Suprapubic skin (tissue), 4 donors: ENCODE measurements at regions not wholly inside any gene's neighbourhood (a gene's known extent, or its start where the extent isn't known, plus 50 kb on each side); places are given as distances from the start of the nearest gene placed in this dataset.

Experiments
- DNase-seq, 2 donors: peaks; one replicate each; pipeline ENCODE4 v3.0.0-alpha.2; 2019; ENCODE audit warnings: low spot score in 2 of 2
- H3K27ac ChIP-seq: fragments of 200-600 bp; sonication (generic); one replicate; pipeline ENCODE4 v1.5.1; 2019
- H3K27me3 ChIP-seq: fragments of 200-600 bp; sonication (generic); one replicate; pipeline ENCODE4 v1.5.1; 2019
- H3K36me3 ChIP-seq: fragments of 200-600 bp; sonication (generic); one replicate; pipeline ENCODE4 v1.5.1; 2019
- H3K4me1 ChIP-seq: fragments of 200-600 bp; sonication (generic); one replicate; pipeline ENCODE4 v1.5.1; 2019
- H3K4me3 ChIP-seq: fragments of 200-600 bp; sonication (generic); one replicate; pipeline ENCODE4 v1.5.1; 2019; ENCODE audit warnings: mild to moderate bottlenecking
- H3K9me3 ChIP-seq: fragments of 200-600 bp; sonication (generic); one replicate; pipeline ENCODE4 v1.5.1; 2019
- CTCF ChIP-seq, 2 donors: fragments of 200-600 bp in 1 of 2; fragments of 450-650 bp in 1 of 2; sonication (generic) in 1 of 2; IDR thresholded peaks; one replicate each; pipeline ENCODE4 v1.5.1; 2016 to 2019; ENCODE audit warnings: antibody characterized with exemption in 2 of 2, mild to moderate bottlenecking in 1 of 2, moderate library complexity in 1 of 2
- EP300 ChIP-seq: sonication (generic); formaldehyde crosslinking; IDR thresholded peaks from one replicate; pipeline ENCODE4 v1.6.1; 2017; ENCODE audit warnings: antibody characterized with exemption
- POLR2A ChIP-seq, 2 donors: fragments of 450-650 bp; IDR thresholded peaks; one replicate each; pipeline ENCODE4 v1.6.1; 2017; ENCODE audit warnings: antibody characterized with exemption in 2 of 2, mild to moderate bottlenecking in 2 of 2, moderate library complexity in 2 of 2
- POLR2AphosphoS5 ChIP-seq, 3 donors: sonication (generic); formaldehyde crosslinking; IDR thresholded peaks; one replicate each; pipeline ENCODE4 v1.6.1; 2017; ENCODE audit warnings: antibody characterized with exemption in 3 of 3
- whole genome bisulfite sequencing: methylation state at CpG from one replicate; pipeline ENCODE4 v1.1.5; 2018; 5-methylcytosine and 5-hydroxymethylcytosine counted together

GRCh38 chr2:180319586-180320405 is 312.7 kb upstream of the CWC22 start:
- H3K4me3 ChIP-seq: no peak overlapping the region
- no peaks in the 10 kb centered on the region for H3K36me3 ChIP-seq
- H3K27me3 ChIP-seq: no peaks in the 10 kb centered on the region
- H3K27ac ChIP-seq: no peak overlapping the region
- no peak for DNase-seq
- no peaks in the 10 kb centered on the region for H3K9me3 ChIP-seq
- TF ChIP-seq CTCF (IDR thresholded peaks at IDR 0.05) (no peak), POLR2AphosphoS5 (IDR thresholded peaks at IDR 0.05) (no peak), POLR2A (IDR thresholded peaks at IDR 0.05) (no peak), EP300 (no peak)
- no peaks in the 10 kb centered on the region for H3K4me1 ChIP-seq

GRCh38 chr2:180314086-180314485 is 307.0 kb upstream of the CWC22 start:
- no peak for DNase-seq
- 80% methylated on average over 2 of the region's 2 CpGs for WGBS
- Histone ChIP-seq H3K9me3 (no peaks in the 10 kb centered on the region), H3K27ac (no peak overlapping the region), H3K36me3 (no peaks in the 10 kb centered on the region), H3K4me3 (no peak overlapping the region), H3K27me3 (no peaks in the 10 kb centered on the region), H3K4me1 (no peaks in the 10 kb centered on the region)
- TF ChIP-seq POLR2A (IDR thresholded peaks at IDR 0.05) (no peak), CTCF (IDR thresholded peaks at IDR 0.05) (no peak), POLR2AphosphoS5 (IDR thresholded peaks at IDR 0.05) (no peak), EP300 (no peak)

GRCh38 chr2:180312542-180312941 is 305.4 kb upstream of the CWC22 start:
- Histone ChIP-seq H3K9me3 (no peaks in the 10 kb centered on the region), H3K4me3 (no peak overlapping the region), H3K27ac (no peak overlapping the region), H3K4me1 (no peaks in the 10 kb centered on the region), H3K36me3 (no peaks in the 10 kb centered on the region), H3K27me3 (no peaks in the 10 kb centered on the region)
- TF ChIP-seq POLR2A (IDR thresholded peaks at IDR 0.05): no peak
- TF ChIP-seq CTCF (IDR thresholded peaks at IDR 0.05): no peak
- no peak for TF ChIP-seq POLR2AphosphoS5 (IDR thresholded peaks at IDR 0.05)
- no peak for TF ChIP-seq EP300
- no peak for DNase-seq

GRCh38 chr2:180307096-180307495 is 300.0 kb upstream of the CWC22 start:
- H3K4me3 ChIP-seq: no peak overlapping the region
- 90% methylated on average over 1 of the region's 1 CpG for WGBS
- no peaks in the 10 kb centered on the region for H3K36me3 ChIP-seq
- no peaks in the 10 kb centered on the region for H3K4me1 ChIP-seq
- H3K27me3 ChIP-seq: no peaks in the 10 kb centered on the region
- H3K27ac ChIP-seq: no peak overlapping the region
- no peaks in the 10 kb centered on the region for H3K9me3 ChIP-seq
- DNase-seq: no peak
- TF ChIP-seq POLR2AphosphoS5 (IDR thresholded peaks at IDR 0.05): no peak
- no peak for TF ChIP-seq POLR2A (IDR thresholded peaks at IDR 0.05)
- no peak for TF ChIP-seq EP300
- no peak for TF ChIP-seq CTCF (IDR thresholded peaks at IDR 0.05)

GRCh38 chr2:180306346-180306745 is 299.2 kb upstream of the CWC22 start:
- no peaks in the 10 kb centered on the region for H3K9me3 ChIP-seq
- no peak overlapping the region for H3K27ac ChIP-seq
- DNase-seq: no peak
- no peaks in the 10 kb centered on the region for H3K36me3 ChIP-seq
- no peaks in the 10 kb centered on the region for H3K27me3 ChIP-seq
- WGBS: 82% methylated on average over 2 of the region's 2 CpGs
- H3K4me1 ChIP-seq: no peaks in the 10 kb centered on the region
- H3K4me3 ChIP-seq: no peak overlapping the region
- TF ChIP-seq POLR2AphosphoS5 (IDR thresholded peaks at IDR 0.05) (no peak), POLR2A (IDR thresholded peaks at IDR 0.05) (no peak)
